A673 (cell line): ENCODE measurements at regions not wholly inside any gene's neighbourhood (a gene's known extent, or its start where the extent isn't known, plus 50 kb on each side); places are given as distances from the start of the nearest gene placed in this dataset.

Experiments used
- CTCF ChIP-seq: fragments of 300-800, 200-600 bp; sonication (generic); conservative IDR thresholded peaks from 2 replicates; pipeline ENCODE4 v1.5.1; 2017; ENCODE audit warnings: low read depth, mild to moderate bottlenecking, antibody characterized with exemption, low read length, moderate library complexity, mixed read lengths
- EZH2 ChIP-seq: fragments of 200-600 bp; sonication (generic); IDR thresholded peaks from 2 replicates; pipeline ENCODE4 v1.6.1; 2017; ENCODE audit warnings: borderline replicate concordance, low read depth, mild to moderate bottlenecking, mixed read lengths, antibody characterized with exemption, low read length; ENCODE audit not compliant: poor library complexity, severe bottlenecking

GRCh38 chr15:79230766-79231165, 51.8 kb upstream of the ANKRD34C start:
- TF ChIP-seq CTCF: no peak
- TF ChIP-seq EZH2: no peak
